ENCODE measurements at regions not wholly inside any gene's neighbourhood (a gene's known extent, or its start where the extent isn't known, plus 50 kb on each side); places are given as distances from the start of the nearest gene placed in this dataset.
"Not testable (repeated sequence)": the region's sequence is repeated elsewhere in the genome, so short reads cannot be mapped to it uniquely, and the experiment has no call there.

GRCh38 chr9:13917534-13917933, 396.4 kb downstream of the NFIB start:
- no peaks in the 10 kb centered on the region for H3K27me3 ChIP-seq
- DNase-seq: no peak
- H3K4me1 ChIP-seq: no peaks in the 10 kb centered on the region
- H3K36me3 ChIP-seq: no peaks in the 10 kb centered on the region
- H3K4me3 ChIP-seq (ENCODE audit: low read depth, low read length): no peak overlapping the region
- TF ChIP-seq CTCF (IDR thresholded peaks at IDR 0.05; ENCODE audit: low read depth, low read length): no peak
- H3K9me3 ChIP-seq: no peaks in the 10 kb centered on the region; the same call in 1 of the 2 replicates

- Histone ChIP-seq H3K9me3 (no peaks in the 10 kb centered on the region; the same call in 1 of the 2 replicates), H3K4me3 (ENCODE audit: low read depth, low read length) (no peak overlapping the region), H3K4me1 (no peaks in the 10 kb centered on the region), H3K27me3 (no peaks in the 10 kb centered on the region), H3K36me3 (no peaks in the 10 kb centered on the region)
- no peak for DNase-seq
- TF ChIP-seq CTCF (IDR thresholded peaks at IDR 0.05; ENCODE audit: low read depth, low read length): no peak
Observed at GRCh38 chr9:13915591-13916301, 398.2 kb downstream of the NFIB start.

- no peak for DNase-seq
- Histone ChIP-seq H3K4me3 (ENCODE audit: low read depth, low read length) (no peak overlapping the region), H3K4me1 (no peaks in the 10 kb centered on the region), H3K36me3 (no peaks in the 10 kb centered on the region), H3K9me3 (no peaks in the 10 kb centered on the region; the same call in 1 of the 2 replicates), H3K27me3 (no peaks in the 10 kb centered on the region)
- no peak for TF ChIP-seq CTCF (IDR thresholded peaks at IDR 0.05; ENCODE audit: low read depth, low read length)
Observed at GRCh38 chr9:13915131-13915530, 398.8 kb downstream of the NFIB start.

GRCh38 chr9:13911473-13911872, 402.5 kb downstream of the NFIB start:
- Histone ChIP-seq H3K4me1 (no peaks in the 10 kb centered on the region), H3K4me3 (ENCODE audit: low read depth, low read length) (no peak overlapping the region), H3K27me3 (no peaks in the 10 kb centered on the region), H3K9me3 (no peaks in the 10 kb centered on the region; the same call in 1 of the 2 replicates), H3K36me3 (no peaks in the 10 kb centered on the region)
- DNase-seq: no peak
- TF ChIP-seq CTCF (IDR thresholded peaks at IDR 0.05; ENCODE audit: low read depth, low read length): no peak

- H3K27me3 ChIP-seq; H3K36me3 ChIP-seq; H3K4me1 ChIP-seq; H3K4me3 ChIP-seq (ENCODE audit: low read depth, low read length); DNase-seq; H3K9me3 ChIP-seq: not testable (repeated sequence)
Observed at GRCh38 chr9:13907842-13908241, 406.1 kb downstream of the NFIB start.

GRCh38 chr9:13904746-13905145, 409.2 kb downstream of the NFIB start:
- Histone ChIP-seq H3K4me1 (no peaks in the 10 kb centered on the region), H3K9me3 (no peaks in the 10 kb centered on the region), H3K4me3 (ENCODE audit: low read depth, low read length) (no peak overlapping the region), H3K36me3 (no peaks in the 10 kb centered on the region), H3K27me3 (no peaks in the 10 kb centered on the region)
- no peak for TF ChIP-seq CTCF (IDR thresholded peaks at IDR 0.05; ENCODE audit: low read depth, low read length)
- no peak for DNase-seq

Data from BE2C (cell line).